ENCODE measurements at regions not wholly inside any gene's neighbourhood (a gene's known extent, or its start where the extent isn't known, plus 50 kb on each side); places are given as distances from the start of the nearest gene placed in this dataset.
"Not testable (repeated sequence)": the region's sequence is repeated elsewhere in the genome, so short reads cannot be mapped to it uniquely, and the experiment has no call there.

DNA sequence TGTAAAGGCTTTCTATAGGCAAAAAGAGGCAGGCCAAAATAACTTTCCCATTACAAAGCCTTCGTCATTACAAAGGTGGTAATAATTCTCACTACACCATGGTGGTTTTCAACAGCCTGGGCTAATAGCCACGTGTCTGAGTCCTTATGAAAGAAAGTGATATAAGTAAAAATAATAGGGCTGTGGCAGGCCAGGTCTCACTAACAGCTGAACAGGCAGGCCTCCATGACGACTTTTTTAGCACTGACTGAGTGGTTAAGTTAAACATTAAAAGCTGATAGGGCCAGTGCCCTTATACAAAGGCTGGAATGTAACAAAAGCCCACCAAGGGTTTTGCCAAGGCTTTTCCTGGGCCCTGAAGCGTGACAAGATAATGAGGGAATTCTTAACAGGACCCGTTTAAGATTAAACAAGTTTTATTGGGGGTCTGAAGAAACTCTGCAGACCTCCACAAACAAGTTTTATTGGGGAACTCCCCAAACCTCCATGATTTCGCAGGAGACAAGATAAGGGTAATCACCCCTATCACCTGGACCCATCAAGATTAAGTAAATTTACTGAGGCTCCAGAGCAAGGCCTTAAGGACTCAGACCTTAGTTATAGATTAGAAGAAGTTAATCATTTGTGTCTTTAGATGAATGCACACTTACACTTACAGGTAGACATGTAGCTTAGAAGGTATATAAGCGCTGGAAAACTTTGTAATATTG is 412.9 kb downstream of the CHSY3 start:
- DNase-seq (ENCODE audit: low read depth): peak; percentile 34
- H3K4me3 ChIP-seq (ENCODE audit: low read length): no peak overlapping the region
- no peak for TF ChIP-seq CTCF (IDR thresholded peaks at IDR 0.05; ENCODE audit: insufficient read depth, low read depth, low read length, missing control alignments)

GRCh38 chr5:130295235-130295634 is 391.0 kb downstream of the CHSY3 start:
- no peak overlapping the region for H3K4me3 ChIP-seq (ENCODE audit: low read length)
- TF ChIP-seq CTCF (IDR thresholded peaks at IDR 0.05; ENCODE audit: insufficient read depth, low read depth, low read length, missing control alignments): no peak
- no peak for DNase-seq (ENCODE audit: low read depth)

DNA sequence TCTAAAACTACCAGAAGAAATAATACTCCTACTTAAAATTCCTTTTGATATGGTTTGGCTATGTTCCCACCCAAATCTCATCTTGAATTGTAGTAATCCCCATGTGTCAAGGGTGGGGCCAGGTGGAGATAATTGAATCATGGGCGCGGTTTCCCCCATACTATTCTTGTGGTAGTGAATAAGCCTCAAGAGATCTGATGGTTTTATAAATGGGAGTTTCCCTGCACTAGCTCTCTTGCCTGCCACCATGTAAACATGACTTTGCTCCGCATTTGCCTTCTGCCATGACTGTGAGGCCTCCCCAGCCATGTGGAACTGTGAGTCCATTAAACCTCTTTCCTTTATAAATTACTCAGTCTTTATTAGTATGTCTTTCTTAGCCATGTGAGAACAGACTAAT is 390.5 kb downstream of the CHSY3 start:
- peak; percentile 58 for DNase-seq (ENCODE audit: low read depth)
- H3K4me3 ChIP-seq (ENCODE audit: low read length): not testable (repeated sequence)

DNA sequence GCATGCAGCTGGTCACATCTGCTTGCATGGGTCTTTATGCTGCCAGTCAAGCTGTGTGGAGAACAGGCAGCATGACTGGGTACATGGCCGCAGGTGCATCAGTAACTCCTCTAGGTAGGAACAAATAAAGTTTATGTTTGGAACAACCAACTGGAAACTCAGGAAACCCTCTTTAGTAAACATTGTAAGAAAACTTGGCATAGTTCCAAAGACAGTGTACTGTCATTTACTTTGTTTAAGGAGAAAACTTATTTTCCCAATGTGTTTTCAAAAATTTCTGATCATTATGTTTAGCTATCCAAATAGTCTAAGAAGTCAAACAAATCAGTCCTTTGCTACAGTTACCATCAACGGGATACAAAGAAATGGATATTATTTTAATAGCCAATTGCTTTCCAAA is 386.0 kb downstream of the CHSY3 start:
- TF ChIP-seq CTCF (IDR thresholded peaks at IDR 0.05; ENCODE audit: insufficient read depth, low read depth, low read length, missing control alignments): no peak
- no peak overlapping the region for H3K4me3 ChIP-seq (ENCODE audit: low read length)
- peak; percentile 20 for DNase-seq (ENCODE audit: low read depth)

DNA sequence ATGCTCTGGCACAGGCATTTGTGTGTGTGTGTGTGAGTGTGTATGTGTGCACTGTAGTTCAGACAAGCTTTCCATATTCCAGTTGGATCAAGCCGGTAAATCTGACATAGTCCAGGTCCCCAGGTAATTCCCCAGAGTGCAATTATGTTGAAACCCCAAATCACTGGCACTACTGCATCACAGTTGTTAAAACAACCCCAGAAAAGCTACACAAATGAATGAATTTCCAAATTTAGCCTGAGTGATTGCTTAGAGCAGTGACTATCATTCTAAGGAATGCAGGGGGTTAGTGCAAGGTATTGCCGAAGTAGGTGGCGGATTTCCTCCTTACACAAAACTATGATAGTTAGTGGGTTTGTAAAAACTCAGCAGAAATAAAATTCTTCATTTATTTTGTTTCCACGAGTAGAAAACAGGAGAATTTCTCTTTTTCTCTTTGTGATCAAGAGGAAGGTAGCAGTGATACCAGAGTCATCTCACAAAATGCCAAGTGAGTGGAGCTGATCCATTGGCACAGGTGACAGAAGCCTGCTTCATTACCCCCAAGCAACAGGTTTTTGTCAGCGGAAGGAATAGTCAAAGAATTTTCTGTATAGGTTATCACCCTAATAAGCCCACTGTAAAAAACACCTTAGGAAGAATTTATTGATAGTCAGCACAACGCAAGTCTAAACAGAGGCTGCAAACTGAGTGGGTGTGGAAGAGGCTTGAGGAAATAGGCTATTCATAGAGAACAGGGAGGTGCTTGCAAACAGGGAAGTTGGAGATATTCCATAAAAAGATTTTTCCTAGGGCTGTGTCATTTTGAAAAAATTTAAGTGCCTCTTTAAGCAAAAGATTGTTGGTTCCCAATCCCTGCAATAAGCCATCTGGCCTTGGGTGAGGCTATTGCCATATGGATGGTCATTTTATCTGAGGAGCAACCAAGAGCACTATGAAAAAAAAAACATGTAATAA is 385.1 kb downstream of the CHSY3 start:
- DNase-seq (ENCODE audit: low read depth): peak; percentile 92
- H3K4me3 ChIP-seq (ENCODE audit: low read length): peak overlapping the region; percentile 19
- TF ChIP-seq CTCF (IDR thresholded peaks at IDR 0.05; ENCODE audit: insufficient read depth, low read depth, low read length, missing control alignments): no peak

DNA sequence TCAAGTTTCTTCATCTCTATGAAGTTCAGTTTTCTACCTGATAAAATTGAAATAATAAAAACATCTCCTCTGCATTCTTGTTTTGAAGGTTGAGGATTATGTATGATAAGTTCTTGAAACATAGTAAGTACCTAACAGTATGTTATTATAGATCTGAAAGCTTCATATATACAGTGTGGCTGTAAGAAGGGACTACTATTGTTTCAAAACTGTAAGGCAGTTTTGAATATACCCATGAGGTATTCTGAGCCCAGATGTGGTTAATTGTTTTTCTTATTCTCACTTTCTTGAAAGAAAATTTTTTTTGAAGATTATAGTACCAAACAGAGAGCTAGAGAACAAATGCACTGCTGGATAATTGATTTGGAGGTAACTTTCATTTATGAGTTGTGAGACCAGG is 383.2 kb downstream of the CHSY3 start:
- no peak for DNase-seq (ENCODE audit: low read depth)
- no peak for TF ChIP-seq CTCF (IDR thresholded peaks at IDR 0.05; ENCODE audit: insufficient read depth, low read depth, low read length, missing control alignments)
- no peak overlapping the region for H3K4me3 ChIP-seq (ENCODE audit: low read length)

GRCh38 chr5:130286971-130287370 is 382.7 kb downstream of the CHSY3 start:
- no peak for DNase-seq (ENCODE audit: low read depth)
- no peak for TF ChIP-seq CTCF (IDR thresholded peaks at IDR 0.05; ENCODE audit: insufficient read depth, low read depth, low read length, missing control alignments)
- H3K4me3 ChIP-seq (ENCODE audit: low read length): no peak overlapping the region

Measured in epithelial cell of esophagus (primary cell).